ENCODE measurements at regions not wholly inside any gene's neighbourhood (a gene's known extent, or its start where the extent isn't known, plus 50 kb on each side); places are given as distances from the start of the nearest gene placed in this dataset.

GRCh38 chr18:26618135-26618534 lies 69.8 kb upstream of the KCTD1 start:
- H3K4me3 ChIP-seq (ENCODE audit: low read depth, low read length): no peak overlapping the region
- H3K27ac ChIP-seq (ENCODE audit: low read depth): no peak overlapping the region
- no peaks in the 10 kb centered on the region for H3K4me1 ChIP-seq (ENCODE audit: insufficient read depth)
- WGBS: 88% methylated on average over 2 of the region's 2 CpGs
- no peaks in the 10 kb centered on the region for H3K36me3 ChIP-seq (ENCODE audit: insufficient read depth)
- no peak for DNase-seq (ENCODE audit: extremely low spot score)

- no peak overlapping the region for H3K27ac ChIP-seq (ENCODE audit: low read depth)
- DNase-seq (ENCODE audit: extremely low spot score): no peak
- H3K4me3 ChIP-seq (ENCODE audit: low read depth, low read length): no peak overlapping the region
- 17% methylated on average over 3 of the region's 3 CpGs for WGBS
- H3K36me3 ChIP-seq (ENCODE audit: insufficient read depth): no peaks in the 10 kb centered on the region
- H3K4me1 ChIP-seq (ENCODE audit: insufficient read depth): no peaks in the 10 kb centered on the region
Measured at GRCh38 chr18:26617151-26617554, 68.8 kb upstream of the KCTD1 start.

DNA sequence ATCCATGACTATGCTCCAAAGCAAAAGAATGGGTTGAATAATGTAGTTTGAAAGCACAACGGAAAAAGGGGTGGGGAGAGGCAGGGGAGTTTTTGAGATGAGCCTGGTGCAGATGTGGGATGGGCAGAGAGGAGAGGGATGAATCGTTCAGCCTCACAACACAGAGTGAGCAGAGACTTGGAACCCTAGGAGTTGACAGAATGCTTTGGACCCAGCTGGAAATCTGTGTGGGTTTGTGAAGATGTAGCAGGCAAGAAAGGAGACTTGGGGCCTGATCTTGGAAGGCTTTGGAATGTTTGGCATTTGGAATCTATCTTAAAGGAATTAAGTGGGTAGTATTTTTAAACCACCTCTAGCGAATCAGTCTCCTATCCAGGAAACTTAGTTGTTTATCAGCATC lies 66.0 kb upstream of the KCTD1 start:
- H3K4me3 ChIP-seq (ENCODE audit: low read depth, low read length): no peak overlapping the region
- H3K36me3 ChIP-seq (ENCODE audit: insufficient read depth): no peaks in the 10 kb centered on the region
- DNase-seq (ENCODE audit: extremely low spot score): no peak
- no peaks in the 10 kb centered on the region for H3K4me1 ChIP-seq (ENCODE audit: insufficient read depth)
- 57% methylated on average over 3 of the region's 3 CpGs for WGBS
- H3K27ac ChIP-seq (ENCODE audit: low read depth): no peak overlapping the region

Data from urinary bladder (tissue), 3 donors.